Vagina (tissue), 2 donors: ENCODE measurements at regions not wholly inside any gene's neighbourhood (a gene's known extent, or its start where the extent isn't known, plus 50 kb on each side); places are given as distances from the start of the nearest gene placed in this dataset.

ENCODE experiments used
- CTCF ChIP-seq, 3 experiments: fragments of 450-650 bp in 2 of 3; fragments of 200-600 bp in 1 of 3; sonication (generic) in 1 of 3; IDR thresholded peaks; one replicate each; pipeline ENCODE4 v1.5.1; 2017 to 2019; ENCODE audit warnings: antibody characterized with exemption in 3 of 3, mild to moderate bottlenecking in 2 of 3, moderate library complexity in 2 of 3
- POLR2A ChIP-seq, 2 donors: fragments of 450-650 bp; IDR thresholded peaks; one replicate each; pipeline ENCODE4 v1.6.1; 2017; ENCODE audit warnings: antibody characterized with exemption in 2 of 2, mild to moderate bottlenecking in 2 of 2, moderate library complexity in 2 of 2

- TF ChIP-seq POLR2A (IDR thresholded peaks at IDR 0.05) (no peak), CTCF (IDR thresholded peaks at IDR 0.05) (no peak)
These were observed 65.1 kb upstream of the USP47 start for GRCh38 chr11:11776714-11777113.
